Right lobe of liver (tissue), 4 donors: ENCODE measurements at regions not wholly inside any gene's neighbourhood (a gene's known extent, or its start where the extent isn't known, plus 50 kb on each side); places are given as distances from the start of the nearest gene placed in this dataset.

Experiments used
- POLR2A ChIP-seq: fragments of 450-650 bp; IDR thresholded peaks from one replicate; pipeline ENCODE4 v1.6.1; 2017; ENCODE audit warnings: antibody characterized with exemption, mild to moderate bottlenecking
- TF ChIP-seq, protein P1 (sequence below), 4 donors: fragments of 200-600 bp in 3 of 4; fragments of 450-650 bp in 1 of 4; IDR thresholded peaks; one replicate each; pipeline versions ENCODE4 v1.5.1 to v1.8.0; 2016 to 2022; ENCODE audit warnings: antibody characterized with exemption in 4 of 4, mild to moderate bottlenecking in 2 of 4
- donor health status: DM: no; HTN: no; CAD: no.
- donor health status: DM: no; HTN: no; CAD: no.
- donor health status: DM: no; HTN: yes; CAD: no.

- TF ChIP-seq, protein P1, sequence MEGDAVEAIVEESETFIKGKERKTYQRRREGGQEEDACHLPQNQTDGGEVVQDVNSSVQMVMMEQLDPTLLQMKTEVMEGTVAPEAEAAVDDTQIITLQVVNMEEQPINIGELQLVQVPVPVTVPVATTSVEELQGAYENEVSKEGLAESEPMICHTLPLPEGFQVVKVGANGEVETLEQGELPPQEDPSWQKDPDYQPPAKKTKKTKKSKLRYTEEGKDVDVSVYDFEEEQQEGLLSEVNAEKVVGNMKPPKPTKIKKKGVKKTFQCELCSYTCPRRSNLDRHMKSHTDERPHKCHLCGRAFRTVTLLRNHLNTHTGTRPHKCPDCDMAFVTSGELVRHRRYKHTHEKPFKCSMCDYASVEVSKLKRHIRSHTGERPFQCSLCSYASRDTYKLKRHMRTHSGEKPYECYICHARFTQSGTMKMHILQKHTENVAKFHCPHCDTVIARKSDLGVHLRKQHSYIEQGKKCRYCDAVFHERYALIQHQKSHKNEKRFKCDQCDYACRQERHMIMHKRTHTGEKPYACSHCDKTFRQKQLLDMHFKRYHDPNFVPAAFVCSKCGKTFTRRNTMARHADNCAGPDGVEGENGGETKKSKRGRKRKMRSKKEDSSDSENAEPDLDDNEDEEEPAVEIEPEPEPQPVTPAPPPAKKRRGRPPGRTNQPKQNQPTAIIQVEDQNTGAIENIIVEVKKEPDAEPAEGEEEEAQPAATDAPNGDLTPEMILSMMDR (IDR thresholded peaks at IDR 0.05) = no peak
- no peak for TF ChIP-seq POLR2A
These were observed 455.6 kb downstream of the TBL1XR1 start for GRCh38 chr3:176741664-176742047.
